ENCODE measurements at regions not wholly inside any gene's neighbourhood (a gene's known extent, or its start where the extent isn't known, plus 50 kb on each side); places are given as distances from the start of the nearest gene placed in this dataset.

- DNase-seq (ENCODE audit: low spot score): no peak
- Mint-ChIP-seq H3K36me3 (ENCODE audit: low read depth, unreplicated experiment) (no peaks in the 10 kb centered on the region), H3K27me3 (ENCODE audit: unreplicated experiment) (no peaks in the 10 kb centered on the region), H3K4me3 (ENCODE audit: unreplicated experiment) (no peak overlapping the region), H3K9me3 (ENCODE audit: unreplicated experiment) (no peaks in the 10 kb centered on the region), H3K4me1 (ENCODE audit: unreplicated experiment) (no peaks in the 10 kb centered on the region), H3K27ac (ENCODE audit: unreplicated experiment) (no peak overlapping the region)
- TF ChIP-seq, protein P1, sequence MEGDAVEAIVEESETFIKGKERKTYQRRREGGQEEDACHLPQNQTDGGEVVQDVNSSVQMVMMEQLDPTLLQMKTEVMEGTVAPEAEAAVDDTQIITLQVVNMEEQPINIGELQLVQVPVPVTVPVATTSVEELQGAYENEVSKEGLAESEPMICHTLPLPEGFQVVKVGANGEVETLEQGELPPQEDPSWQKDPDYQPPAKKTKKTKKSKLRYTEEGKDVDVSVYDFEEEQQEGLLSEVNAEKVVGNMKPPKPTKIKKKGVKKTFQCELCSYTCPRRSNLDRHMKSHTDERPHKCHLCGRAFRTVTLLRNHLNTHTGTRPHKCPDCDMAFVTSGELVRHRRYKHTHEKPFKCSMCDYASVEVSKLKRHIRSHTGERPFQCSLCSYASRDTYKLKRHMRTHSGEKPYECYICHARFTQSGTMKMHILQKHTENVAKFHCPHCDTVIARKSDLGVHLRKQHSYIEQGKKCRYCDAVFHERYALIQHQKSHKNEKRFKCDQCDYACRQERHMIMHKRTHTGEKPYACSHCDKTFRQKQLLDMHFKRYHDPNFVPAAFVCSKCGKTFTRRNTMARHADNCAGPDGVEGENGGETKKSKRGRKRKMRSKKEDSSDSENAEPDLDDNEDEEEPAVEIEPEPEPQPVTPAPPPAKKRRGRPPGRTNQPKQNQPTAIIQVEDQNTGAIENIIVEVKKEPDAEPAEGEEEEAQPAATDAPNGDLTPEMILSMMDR (IDR thresholded peaks at IDR 0.05; ENCODE audit: unreplicated experiment): no peak
Observed at GRCh38 chr3:73235768-73236167, 174.3 kb downstream of the EBLN2 start.

DNA sequence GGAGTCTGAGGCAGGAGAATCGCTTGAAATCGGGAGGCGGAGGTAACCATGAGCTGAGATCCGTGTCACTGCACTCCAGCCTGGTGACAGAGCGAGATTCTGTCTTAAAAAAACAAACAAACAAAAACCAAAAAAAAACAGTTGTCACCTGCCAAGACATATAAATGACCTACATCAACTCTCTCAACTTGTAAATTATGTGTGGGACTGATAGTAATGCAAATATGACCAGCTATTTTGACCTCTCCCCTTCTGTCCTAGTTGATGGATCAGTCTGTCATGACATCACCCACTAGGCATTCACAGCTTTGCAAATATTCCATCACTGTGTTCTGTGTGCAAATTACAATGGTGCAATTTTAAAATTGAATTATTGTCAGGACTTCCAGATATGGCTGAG, 175.4 kb downstream of the EBLN2 start:
- Mint-ChIP-seq H3K36me3 (ENCODE audit: low read depth, unreplicated experiment) (no peaks in the 10 kb centered on the region), H3K4me3 (ENCODE audit: unreplicated experiment) (no peak overlapping the region), H3K4me1 (ENCODE audit: unreplicated experiment) (no peaks in the 10 kb centered on the region), H3K27me3 (ENCODE audit: unreplicated experiment) (no peaks in the 10 kb centered on the region), H3K9me3 (ENCODE audit: unreplicated experiment) (no peaks in the 10 kb centered on the region), H3K27ac (ENCODE audit: unreplicated experiment) (no peak overlapping the region)
- DNase-seq (ENCODE audit: low spot score): no peak
- TF ChIP-seq, protein P1 (IDR thresholded peaks at IDR 0.05; ENCODE audit: unreplicated experiment): no peak

GRCh38 chr3:73243740-73244139, 182.3 kb downstream of the EBLN2 start:
- Mint-ChIP-seq H3K27me3 (ENCODE audit: unreplicated experiment) (peaks cover 4% of the 10 kb centered on the region), H3K4me3 (ENCODE audit: unreplicated experiment) (no peak overlapping the region), H3K9me3 (ENCODE audit: unreplicated experiment) (no peaks in the 10 kb centered on the region), H3K4me1 (ENCODE audit: unreplicated experiment) (peaks cover 6% of the 10 kb centered on the region), H3K36me3 (ENCODE audit: low read depth, unreplicated experiment) (peaks cover 5% of the 10 kb centered on the region), H3K27ac (ENCODE audit: unreplicated experiment) (no peak overlapping the region)
- TF ChIP-seq, protein P1 (IDR thresholded peaks at IDR 0.05; ENCODE audit: unreplicated experiment): no peak
- DNase-seq (ENCODE audit: low spot score): no peak

DNA sequence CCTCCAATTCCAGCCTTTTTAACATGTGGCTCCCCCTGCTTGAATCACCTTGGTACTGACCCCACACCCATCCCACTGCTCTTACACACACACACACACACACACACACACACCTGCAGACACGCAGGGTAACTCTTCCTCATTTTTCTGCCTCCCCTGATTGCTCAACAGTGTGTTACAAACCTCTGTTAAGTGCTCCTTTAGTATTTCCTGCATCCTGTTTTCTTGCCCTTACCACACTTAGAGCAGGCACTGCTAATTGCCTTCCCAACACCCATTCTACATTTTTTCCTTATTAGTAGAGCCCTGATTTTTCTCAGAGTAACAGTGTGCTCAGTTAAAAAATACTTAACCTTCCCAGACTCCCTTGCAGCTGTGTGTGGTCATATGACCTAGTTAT, 184.0 kb downstream of the EBLN2 start:
- no peak overlapping the region for H3K4me3 Mint-ChIP-seq (ENCODE audit: unreplicated experiment)
- no peak overlapping the region for H3K27ac Mint-ChIP-seq (ENCODE audit: unreplicated experiment)
- DNase-seq (ENCODE audit: low spot score): no peak
- H3K27me3 Mint-ChIP-seq (ENCODE audit: unreplicated experiment): peaks cover 4% of the 10 kb centered on the region
- H3K4me1 Mint-ChIP-seq (ENCODE audit: unreplicated experiment): peaks cover 6% of the 10 kb centered on the region
- H3K36me3 Mint-ChIP-seq (ENCODE audit: low read depth, unreplicated experiment): peaks cover 5% of the 10 kb centered on the region
- no peaks in the 10 kb centered on the region for H3K9me3 Mint-ChIP-seq (ENCODE audit: unreplicated experiment)
- TF ChIP-seq, protein P1 (IDR thresholded peaks at IDR 0.05; ENCODE audit: unreplicated experiment): no peak

- Mint-ChIP-seq H3K9me3 (ENCODE audit: unreplicated experiment) (no peaks in the 10 kb centered on the region), H3K27me3 (ENCODE audit: unreplicated experiment) (peaks cover 4% of the 10 kb centered on the region), H3K36me3 (ENCODE audit: low read depth, unreplicated experiment) (peaks cover 5% of the 10 kb centered on the region), H3K4me3 (ENCODE audit: unreplicated experiment) (no peak overlapping the region), H3K27ac (ENCODE audit: unreplicated experiment) (no peak overlapping the region), H3K4me1 (ENCODE audit: unreplicated experiment) (peaks cover 11% of the 10 kb centered on the region)
- DNase-seq (ENCODE audit: low spot score): no peak
- TF ChIP-seq, protein P1 (IDR thresholded peaks at IDR 0.05; ENCODE audit: unreplicated experiment): no peak
Observed at GRCh38 chr3:73249047-73249446, 187.6 kb downstream of the EBLN2 start.

Data from endothelial cell (in vitro differentiated cells).